Endothelial cell of umbilical vein (primary cell): ENCODE measurements at regions not wholly inside any gene's neighbourhood (a gene's known extent, or its start where the extent isn't known, plus 50 kb on each side); places are given as distances from the start of the nearest gene placed in this dataset.

Experiments
- BruUV-seq: library from RNA; stranded (reverse); fragments of 400-500 nt; replicated peaks from 2 replicates; lab custom pipeline; 2021; lab: Mats Ljungman, UMichigan
- CTCF ChIA-PET: fragments of 300-600, 350-600 bp; sonication (Branson Sonifier 250); formaldehyde crosslinking; loops from one replicate; lab custom pipeline; 2021; ENCODE audit warnings: antibody characterized with exemption, inconsistent platforms; lab: Charles Lee
- POLR2A ChIA-PET: fragments of 300-600, 350-600 bp; sonication (Branson Sonifier 250); formaldehyde crosslinking; loops from one replicate; lab custom pipeline; 2021; ENCODE audit warnings: antibody characterized with exemption, inconsistent platforms; lab: Charles Lee
- DNase-seq: peaks from one replicate; pipeline ENCODE4 v3.0.0-alpha.2; 2011; ENCODE audit warnings: low read depth, low spot score
- FAIRE-seq: peaks from 2 replicates; lab custom pipeline; 2011; peaks lifted over from hg19 to GRCh38; lab: Jason Lieb, UNC
- H2AFZ ChIP-seq: 2 replicates; pipeline ENCODE4 v1.6.0; 2012; ENCODE audit warnings: low read depth, low read length, control low read depth, inconsistent platforms
- H3K27ac ChIP-seq: 2 replicates; pipeline ENCODE4 v1.5.1; 2011; ENCODE audit warnings: low read depth, mild to moderate bottlenecking, control low read depth, low read length, moderate library complexity; ENCODE audit not compliant: insufficient read depth
- H3K27me3 ChIP-seq, 2 experiments: 2 replicates each; pipeline versions ENCODE4 v1.6.0 to v1.6.1; 2011; ENCODE audit warnings: low read length in 2 of 2, mixed read lengths in 1 of 2; ENCODE audit not compliant: control insufficient read depth in 2 of 2, insufficient read depth in 2 of 2
- H3K36me3 ChIP-seq, 2 experiments: 2 replicates in 1 of 2; 3 replicates in 1 of 2; pipeline ENCODE4 v1.5.1; 2011; ENCODE audit warnings: low read length in 2 of 2, mild to moderate bottlenecking in 1 of 2, moderate library complexity in 1 of 2; ENCODE audit not compliant: control insufficient read depth in 2 of 2, insufficient read depth in 2 of 2; ENCODE audit errors: extremely low read depth in 1 of 2
- H3K4me1 ChIP-seq: 3 replicates; pipeline ENCODE4 v1.5.1; 2011; ENCODE audit warnings: mild to moderate bottlenecking, low read length; ENCODE audit not compliant: control insufficient read depth, insufficient read depth; ENCODE audit errors: extremely low read depth
- H3K4me2 ChIP-seq: 2 replicates; pipeline ENCODE4 v1.6.1; 2011; ENCODE audit warnings: low read length, control low read depth, mixed read lengths; ENCODE audit not compliant: insufficient read depth
- H3K4me3 ChIP-seq, 3 experiments: fragments of 200-600 bp in 1 of 3; sonication (generic), shearing (Covaris generic) in 1 of 3; replicated peaks in 1 of 3; 2 replicates each; pipeline ENCODE4 v1.5.1; 2011 to 2016; ENCODE audit warnings: control low read depth in 3 of 3, low read length in 3 of 3, mild to moderate bottlenecking in 2 of 3, inconsistent platforms in 1 of 3, low read depth in 1 of 3, moderate library complexity in 1 of 3; ENCODE audit not compliant: insufficient read depth in 1 of 3
- H3K79me2 ChIP-seq: 2 replicates; pipeline ENCODE4 v1.6.0; 2012; ENCODE audit warnings: low read length, inconsistent platforms; ENCODE audit not compliant: control insufficient read depth, insufficient read depth
- H3K9ac ChIP-seq: replicated peaks from 2 replicates; pipeline ENCODE3; 2011; ENCODE audit warnings: low read length, control low read depth; ENCODE audit not compliant: insufficient read depth; ENCODE audit errors: extremely low read depth
- H3K9me1 ChIP-seq: replicated peaks from 3 replicates; pipeline ENCODE4 v1.6.0; 2011; ENCODE audit warnings: mild to moderate bottlenecking, low read length; ENCODE audit not compliant: control insufficient read depth, insufficient read depth; ENCODE audit errors: extremely low read depth
- H3K9me3 ChIP-seq: replicated peaks from 2 replicates; pipeline ENCODE4 v1.5.1; 2012; ENCODE audit warnings: low read length, inconsistent platforms; ENCODE audit not compliant: control insufficient read depth, insufficient read depth
- H4K20me1 ChIP-seq: replicated peaks from 2 replicates; pipeline ENCODE3; 2011; ENCODE audit warnings: mild to moderate bottlenecking, low read length; ENCODE audit not compliant: control insufficient read depth, insufficient read depth; ENCODE audit errors: extremely low read depth
- EZH2 ChIP-seq: IDR thresholded peaks from 2 replicates; pipeline ENCODE4 v1.6.1; 2012; ENCODE audit warnings: borderline replicate concordance, low read depth, mild to moderate bottlenecking, moderate library complexity, low read length, inconsistent platforms; ENCODE audit not compliant: severe bottlenecking
- FOS ChIP-seq: IDR thresholded peaks from 2 replicates; pipeline ENCODE4 v1.6.1; 2011; ENCODE audit warnings: mild to moderate bottlenecking, low read length, moderate library complexity, borderline replicate concordance; ENCODE audit not compliant: insufficient read depth
- GATA2 ChIP-seq: IDR thresholded peaks from 2 replicates; pipeline ENCODE4 v1.7.0; 2011; ENCODE audit warnings: low read depth, mild to moderate bottlenecking, moderate library complexity, mixed read lengths, low read length; ENCODE audit not compliant: insufficient read length, insufficient read depth
- JUN ChIP-seq: IDR thresholded peaks from 2 replicates; pipeline ENCODE4 v1.6.1; 2011; ENCODE audit warnings: borderline replicate concordance, low read depth; ENCODE audit not compliant: insufficient read length, insufficient read depth
- MYC ChIP-seq: IDR thresholded peaks from one replicate; pipeline ENCODE4 v1.6.1; 2011; ENCODE audit warnings: mild to moderate bottlenecking, low read depth, low read length
- POLR2A ChIP-seq: IDR thresholded peaks from 2 replicates; pipeline ENCODE4 v1.6.1; 2012; ENCODE audit warnings: low read depth, mild to moderate bottlenecking, control low read depth, low read length
- POLR2AphosphoS5 ChIP-seq: IDR thresholded peaks from 2 replicates; pipeline ENCODE4 v1.6.1; 2012; ENCODE audit warnings: low read depth, mild to moderate bottlenecking, control low read depth, low read length, moderate library complexity; ENCODE audit not compliant: insufficient read depth
- dilution Hi-C: fragments of 300-500 bp; cut with MboI; formaldehyde crosslinking; loops from one replicate; pipeline ENCODE4 v1.15.0; 2019; ENCODE audit warnings: low sequenced_read_pairs; ENCODE audit not compliant: extremely low pct_ligation_motif_present
- intact Hi-C: fragments of 100-400 bp; cut with micrococcal nuclease; formaldehyde crosslinking; loops from one replicate; pipeline ENCODE4 v1.10.0; 2022
- TF ChIP-seq, protein P1 (sequence below): IDR thresholded peaks from 2 replicates; pipeline ENCODE4 v1.6.1; 2011; ENCODE audit not compliant: insufficient read depth, insufficient read length
- TF ChIP-seq, protein P2 (sequence below), 2 donors: IDR thresholded peaks; 1 replicate in 1 of 2; 2 replicates in 1 of 2; pipeline ENCODE4 v1.5.1; 2011; ENCODE audit warnings: low read length in 2 of 2, mild to moderate bottlenecking in 2 of 2, moderate library complexity in 2 of 2, control low read depth in 1 of 2, inconsistent platforms in 1 of 2, low read depth in 1 of 2; ENCODE audit not compliant: insufficient read depth in 1 of 2; ENCODE audit errors: extremely low read depth in 1 of 2

DNA sequence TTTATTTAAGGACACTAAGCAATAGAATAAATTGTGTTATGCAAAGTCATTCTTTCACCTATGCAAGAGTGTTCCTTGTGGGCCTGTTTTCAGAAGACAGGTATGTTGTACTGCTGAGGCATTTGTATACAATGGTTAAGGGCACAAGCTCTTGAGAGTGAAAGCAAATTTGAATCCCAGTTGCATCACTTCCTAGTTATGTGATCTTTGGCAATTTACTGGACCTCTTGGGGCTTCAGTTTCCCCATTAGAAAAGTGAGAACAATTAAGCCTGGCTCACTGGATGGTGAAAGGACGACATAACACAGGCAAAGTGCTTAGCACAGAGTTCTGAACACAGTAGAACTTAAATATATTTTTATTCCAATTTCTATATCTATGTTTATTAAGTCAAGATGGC lies 117.4 kb downstream of the EFHB start:
- no peak overlapping the region for H2AFZ ChIP-seq
- H3K4me1 ChIP-seq, result no peaks in the 10 kb centered on the region
- H3K4me3 ChIP-seq, result no peak overlapping the region
- no peaks in the 10 kb centered on the region for H3K36me3 ChIP-seq
- TF ChIP-seq POLR2A (no peak), EZH2 (no peak), JUN (no peak), POLR2AphosphoS5 (no peak), GATA2 (no peak), MYC (no peak), FOS (no peak)
- TF ChIP-seq, protein P1, sequence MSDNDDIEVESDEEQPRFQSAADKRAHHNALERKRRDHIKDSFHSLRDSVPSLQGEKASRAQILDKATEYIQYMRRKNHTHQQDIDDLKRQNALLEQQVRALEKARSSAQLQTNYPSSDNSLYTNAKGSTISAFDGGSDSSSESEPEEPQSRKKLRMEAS, result no peak
- TF ChIP-seq, protein P2, sequence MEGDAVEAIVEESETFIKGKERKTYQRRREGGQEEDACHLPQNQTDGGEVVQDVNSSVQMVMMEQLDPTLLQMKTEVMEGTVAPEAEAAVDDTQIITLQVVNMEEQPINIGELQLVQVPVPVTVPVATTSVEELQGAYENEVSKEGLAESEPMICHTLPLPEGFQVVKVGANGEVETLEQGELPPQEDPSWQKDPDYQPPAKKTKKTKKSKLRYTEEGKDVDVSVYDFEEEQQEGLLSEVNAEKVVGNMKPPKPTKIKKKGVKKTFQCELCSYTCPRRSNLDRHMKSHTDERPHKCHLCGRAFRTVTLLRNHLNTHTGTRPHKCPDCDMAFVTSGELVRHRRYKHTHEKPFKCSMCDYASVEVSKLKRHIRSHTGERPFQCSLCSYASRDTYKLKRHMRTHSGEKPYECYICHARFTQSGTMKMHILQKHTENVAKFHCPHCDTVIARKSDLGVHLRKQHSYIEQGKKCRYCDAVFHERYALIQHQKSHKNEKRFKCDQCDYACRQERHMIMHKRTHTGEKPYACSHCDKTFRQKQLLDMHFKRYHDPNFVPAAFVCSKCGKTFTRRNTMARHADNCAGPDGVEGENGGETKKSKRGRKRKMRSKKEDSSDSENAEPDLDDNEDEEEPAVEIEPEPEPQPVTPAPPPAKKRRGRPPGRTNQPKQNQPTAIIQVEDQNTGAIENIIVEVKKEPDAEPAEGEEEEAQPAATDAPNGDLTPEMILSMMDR (IDR thresholded peaks at IDR 0.05; ENCODE audit: extremely low read depth in 1 of 2, insufficient read depth in 1 of 2, low read depth in 1 of 2, low read length in 2 of 2), result no peak
- dilution Hi-C loops, result no loop called here
- H3K27ac ChIP-seq, result no peak overlapping the region
- no peaks in the 10 kb centered on the region for H4K20me1 ChIP-seq
- H3K79me2 ChIP-seq, result no peaks in the 10 kb centered on the region
- no peak for DNase-seq
- H3K4me2 ChIP-seq, result no peak overlapping the region
- intact Hi-C loops, result no loop called here
- ChIA-PET POLR2A (no interaction called here), CTCF (no interaction called here)
- H3K9ac ChIP-seq, result no peak overlapping the region
- H3K9me3 ChIP-seq, result no peaks in the 10 kb centered on the region
- H3K27me3 ChIP-seq, result no peaks in the 10 kb centered on the region
- no TSS peak for BruUV-seq
- H3K9me1 ChIP-seq, result no peaks in the 10 kb centered on the region
- FAIRE-seq, result no peak
